NCI-H2029 treated with DMSO at 0.1 percent for 48 hours (cell line): ENCODE measurements at regions not wholly inside any gene's neighbourhood (a gene's known extent, or its start where the extent isn't known, plus 50 kb on each side); places are given as distances from the start of the nearest gene placed in this dataset.
"Not testable (repeated sequence)": the region's sequence is repeated elsewhere in the genome, so short reads cannot be mapped to it uniquely, and the experiment has no call there.

Experiments used
- DNase-seq: peaks from one replicate; lab custom pipeline; 2025; lab: John Stamatoyannopoulos, UW

DNA sequence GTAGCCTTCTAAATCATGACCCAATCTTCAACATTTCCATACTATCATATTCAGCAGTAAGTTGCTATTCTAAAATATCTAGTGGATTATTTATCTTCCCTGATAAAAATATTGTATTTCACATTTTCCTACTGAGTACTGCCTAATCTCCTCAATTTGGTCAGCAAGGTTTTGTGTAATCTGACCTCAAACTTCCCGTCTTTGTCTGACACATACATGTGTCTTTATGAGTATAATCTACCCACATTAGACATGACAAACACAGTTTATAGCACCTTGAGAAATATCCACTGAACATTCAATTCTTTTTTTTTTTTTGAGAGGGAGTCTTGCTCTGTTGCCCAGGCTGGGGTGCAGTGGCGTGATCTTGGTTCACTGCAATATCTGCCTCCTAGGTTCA lies 113.7 kb upstream of the LUZP2 start:
- no peak for DNase-seq

DNA sequence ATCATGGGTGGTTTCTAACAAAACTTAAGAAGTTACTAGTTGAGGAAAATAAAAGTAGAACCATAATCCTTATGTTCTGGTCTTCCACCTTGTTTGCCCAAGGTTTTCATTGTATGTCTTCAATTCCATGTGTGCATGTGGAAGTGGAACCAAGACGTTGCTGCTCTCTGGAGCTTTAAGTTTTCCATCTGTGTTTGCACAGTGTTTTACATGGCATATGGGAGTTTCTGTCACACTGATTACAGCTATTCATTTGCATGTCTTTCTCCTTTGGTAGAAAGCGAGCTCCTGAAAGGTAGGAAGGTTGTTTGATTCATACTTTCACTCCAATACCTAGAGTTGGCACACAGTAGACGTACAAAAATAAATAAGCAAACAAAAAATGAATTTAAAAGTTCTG lies 112.6 kb upstream of the LUZP2 start:
- no peak for DNase-seq

DNA sequence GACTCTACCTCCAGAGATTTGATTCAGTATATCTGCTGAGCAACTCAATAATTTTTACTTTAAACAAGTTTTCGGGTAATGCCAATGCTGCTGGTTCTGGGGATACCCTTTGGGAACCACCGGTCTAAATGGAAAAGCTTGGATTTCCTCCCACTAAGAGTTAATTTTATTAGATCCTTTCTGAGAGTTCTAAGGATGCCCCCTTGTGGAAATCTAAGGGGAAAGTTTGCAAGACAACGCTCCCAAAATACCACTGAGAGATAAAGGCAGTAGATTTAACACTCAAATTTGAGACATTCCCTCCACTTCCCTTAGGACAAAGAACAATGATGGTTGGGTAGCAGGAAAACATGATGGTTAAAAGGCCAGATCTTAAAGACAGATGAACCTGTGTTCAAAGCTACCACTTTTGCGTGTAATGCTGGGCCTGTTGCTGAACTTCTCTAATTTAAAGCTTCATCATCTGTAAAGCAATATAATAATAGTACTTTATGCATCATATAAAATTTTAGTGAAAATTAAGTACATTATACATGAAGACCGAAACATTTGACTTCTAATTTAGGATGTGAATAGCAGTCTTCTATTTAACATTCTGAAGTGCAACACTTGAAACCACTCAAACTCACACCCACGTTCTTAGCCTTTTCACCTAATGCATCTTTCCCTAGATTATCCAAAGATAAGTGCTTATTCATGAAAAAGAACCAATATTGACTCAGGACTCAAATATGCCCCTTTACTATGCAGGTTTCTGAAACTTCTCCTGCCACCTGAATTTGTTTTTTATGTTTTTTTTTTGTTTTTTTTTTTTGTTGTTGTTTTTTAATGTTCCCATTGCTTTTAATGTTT lies 110.1 kb upstream of the LUZP2 start:
- no peak for DNase-seq

DNA sequence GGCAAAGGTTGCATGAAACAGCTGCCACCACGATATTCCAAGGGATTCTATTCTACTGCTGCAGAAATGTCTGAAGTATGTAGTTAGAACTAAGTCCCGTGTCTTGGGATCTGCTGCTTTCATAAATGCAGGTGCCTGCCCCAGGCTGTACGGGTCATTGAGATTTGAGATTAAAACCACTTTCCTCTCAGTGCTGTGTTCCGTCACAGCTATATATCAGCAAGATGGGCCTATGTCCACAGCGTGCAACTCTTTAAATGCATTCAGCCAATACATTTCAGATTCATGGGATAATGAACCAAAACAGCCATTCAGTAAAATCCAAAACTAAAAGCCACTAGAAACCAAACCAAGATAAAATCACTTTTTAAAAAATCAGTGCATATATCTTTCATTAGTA lies 107.3 kb upstream of the LUZP2 start:
- no peak for DNase-seq

DNA sequence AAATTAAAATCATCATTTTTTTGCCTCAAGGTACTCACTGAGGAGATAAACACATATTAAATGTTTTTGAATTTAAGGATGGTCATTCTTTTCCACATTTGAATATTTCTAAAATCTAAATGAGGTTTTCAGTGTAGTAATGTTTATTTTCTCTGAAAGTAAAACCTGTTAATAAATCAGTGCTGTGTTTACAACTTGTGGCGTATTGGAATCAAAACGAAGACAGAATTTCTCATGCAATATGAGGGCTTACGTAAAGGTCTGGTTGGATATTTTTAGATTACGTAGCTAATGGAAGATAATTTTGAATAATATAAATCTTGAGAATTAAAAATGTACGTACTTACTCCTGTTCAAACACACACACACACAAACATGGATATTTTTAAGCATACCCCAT lies 106.8 kb upstream of the LUZP2 start:
- no peak for DNase-seq

DNA sequence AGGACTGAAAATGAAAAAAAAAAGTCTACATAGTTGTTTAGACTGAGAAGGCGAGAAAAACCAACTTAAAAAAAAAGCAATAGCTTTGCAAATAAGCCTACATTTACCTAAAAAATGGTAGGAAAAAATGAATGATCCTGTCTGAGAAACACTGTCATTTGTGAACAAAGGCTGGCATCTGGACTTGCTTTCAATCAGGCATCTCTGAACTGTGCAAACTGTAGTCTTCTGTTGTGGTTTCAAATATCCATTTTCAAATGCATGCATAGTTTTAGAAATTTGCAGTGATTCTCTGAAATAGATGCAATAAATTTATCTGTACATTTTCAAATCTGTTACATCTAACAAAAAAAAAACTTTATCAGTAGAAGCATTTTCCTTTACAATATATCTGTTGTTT lies 106.1 kb upstream of the LUZP2 start:
- DNase-seq: no peak

DNA sequence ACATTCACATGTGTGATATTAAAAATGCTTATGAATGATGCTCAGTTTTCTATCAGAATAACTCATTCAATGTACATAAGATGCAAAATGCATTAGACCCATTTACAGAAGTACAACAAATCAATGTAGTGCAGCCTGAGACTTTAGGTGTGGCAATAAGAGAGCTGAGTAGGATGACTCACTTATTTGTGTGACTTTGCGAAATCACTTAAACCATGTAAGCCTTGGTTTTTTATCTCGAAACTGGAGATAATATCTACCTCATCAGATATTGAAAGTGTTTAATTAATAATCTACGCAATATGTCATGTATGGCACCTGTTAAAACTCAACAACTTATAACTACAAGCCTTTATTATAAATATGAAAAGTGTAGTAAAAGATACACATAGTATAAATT lies 105.7 kb upstream of the LUZP2 start:
- DNase-seq: no peak

DNA sequence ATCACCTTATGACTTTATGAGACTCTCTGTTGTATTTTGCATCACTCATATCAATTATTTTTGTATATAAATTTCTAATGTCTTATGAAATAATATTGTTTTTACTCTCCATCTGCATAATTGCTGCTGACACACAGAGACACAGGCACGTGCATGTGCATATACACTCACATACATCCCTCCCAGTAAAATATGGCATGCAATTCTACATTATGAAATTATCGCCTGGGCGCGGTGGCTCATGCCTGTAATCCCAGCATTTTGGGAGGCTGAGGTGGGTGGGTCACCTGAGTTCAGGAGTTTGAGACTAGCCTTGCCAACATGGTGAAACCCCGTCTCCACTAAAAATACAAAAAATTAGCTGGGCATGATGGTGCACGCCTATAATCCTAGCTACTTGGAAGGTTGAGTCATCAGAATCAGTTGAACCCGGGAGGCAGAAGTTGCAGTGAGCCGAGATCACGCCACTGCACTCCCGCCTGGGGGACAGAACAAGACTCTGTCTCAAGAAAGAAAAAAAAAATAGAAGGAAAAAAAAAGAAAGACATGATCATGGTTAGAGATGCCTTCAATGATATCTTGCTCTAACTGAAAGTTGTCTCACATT lies 96.7 kb upstream of the LUZP2 start:
- no peak for DNase-seq

DNA sequence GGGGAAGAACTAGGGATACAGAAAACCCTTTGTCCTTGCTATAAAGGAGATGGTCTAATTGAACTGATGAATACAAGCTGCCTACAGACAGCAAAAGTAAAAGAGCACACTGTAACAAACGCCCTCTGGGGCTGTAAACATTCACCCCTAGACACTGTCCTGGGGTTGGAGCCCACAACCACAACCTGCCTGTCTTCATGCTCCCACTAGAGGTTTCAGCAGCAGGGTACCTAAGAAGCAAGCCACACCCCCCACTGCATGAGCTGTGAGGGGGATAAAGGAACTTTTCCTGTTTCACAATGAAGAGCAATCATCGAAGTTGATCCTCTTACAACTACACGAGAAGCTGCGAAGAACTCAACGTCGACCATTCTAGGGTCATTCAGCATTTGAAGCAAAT lies 90.5 kb upstream of the LUZP2 start:
- DNase-seq: no peak

DNA sequence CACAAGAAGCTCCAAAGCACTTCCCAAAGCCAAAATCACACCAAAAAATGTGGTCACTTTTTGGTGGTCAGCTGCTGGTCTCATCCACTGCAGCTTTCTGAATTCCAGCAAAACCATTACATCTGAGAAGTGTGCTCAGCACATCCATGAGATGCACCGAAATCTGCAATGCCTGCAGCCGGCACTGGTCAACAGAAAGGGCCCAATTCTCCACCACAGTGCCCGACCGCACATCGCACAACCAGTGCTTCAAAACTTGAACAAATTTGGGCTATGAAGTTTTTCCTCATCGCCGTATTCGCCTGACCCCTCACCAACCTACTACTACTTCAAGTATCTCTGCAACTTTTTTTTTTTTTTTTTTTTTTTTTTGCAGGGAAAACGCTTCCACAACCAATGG lies 89.9 kb upstream of the LUZP2 start:
- no peak for DNase-seq

DNA sequence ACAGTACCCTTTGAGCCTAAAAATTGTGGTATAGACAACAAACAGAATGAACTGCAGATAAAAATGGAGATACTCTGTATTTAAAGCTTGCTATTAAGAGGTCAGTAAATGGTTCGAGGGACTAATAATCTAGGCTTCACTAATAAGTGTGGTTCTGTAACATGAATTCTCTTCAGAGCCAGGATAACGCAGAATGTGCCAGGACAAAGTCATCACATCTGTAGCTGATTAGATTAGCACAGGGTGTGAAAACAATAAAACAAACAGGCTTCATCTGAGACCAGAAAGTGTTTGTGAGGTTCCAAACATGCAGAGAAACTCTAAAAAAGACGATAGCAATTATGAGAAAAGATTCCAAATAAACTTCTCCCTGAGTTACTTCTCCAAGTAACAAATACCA lies 89.1 kb upstream of the LUZP2 start:
- no peak for DNase-seq

DNA sequence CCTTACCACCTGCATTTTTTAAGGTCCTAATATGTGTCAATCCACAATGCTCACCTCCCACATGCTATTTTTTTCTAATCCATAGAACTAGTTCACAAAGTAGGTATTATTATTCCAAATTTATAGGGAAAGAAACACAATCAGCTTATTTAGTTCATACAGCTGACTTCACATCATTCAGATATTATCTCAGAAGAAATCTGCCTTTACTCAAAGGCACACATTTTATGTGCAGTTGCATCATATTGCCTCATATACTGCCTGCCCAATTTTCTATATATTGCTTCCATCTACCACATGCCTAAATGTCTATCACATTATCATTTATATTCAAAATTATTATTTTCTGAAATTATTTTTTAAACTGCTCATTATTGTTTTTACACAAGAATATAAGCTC lies 88.7 kb upstream of the LUZP2 start:
- DNase-seq: no peak

DNA sequence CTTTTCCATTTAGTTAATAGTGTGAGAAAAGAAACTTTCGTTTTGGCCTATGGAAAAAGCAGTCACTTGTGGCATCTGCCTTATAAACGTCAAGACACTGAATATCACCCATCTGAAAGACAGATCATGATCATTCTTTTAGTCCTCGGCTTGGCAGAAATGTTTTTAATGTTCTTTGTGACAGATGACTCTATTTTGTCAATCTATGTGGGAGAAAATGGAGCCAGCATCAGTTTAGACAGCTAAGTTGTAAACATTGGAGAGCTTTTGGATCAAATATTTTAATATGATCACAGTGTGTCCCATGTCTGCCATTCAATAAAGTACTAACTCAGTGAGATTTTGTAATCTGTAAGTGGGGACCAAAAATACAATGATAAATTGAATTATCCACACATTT lies 85.1 kb upstream of the LUZP2 start:
- no peak for DNase-seq

DNA sequence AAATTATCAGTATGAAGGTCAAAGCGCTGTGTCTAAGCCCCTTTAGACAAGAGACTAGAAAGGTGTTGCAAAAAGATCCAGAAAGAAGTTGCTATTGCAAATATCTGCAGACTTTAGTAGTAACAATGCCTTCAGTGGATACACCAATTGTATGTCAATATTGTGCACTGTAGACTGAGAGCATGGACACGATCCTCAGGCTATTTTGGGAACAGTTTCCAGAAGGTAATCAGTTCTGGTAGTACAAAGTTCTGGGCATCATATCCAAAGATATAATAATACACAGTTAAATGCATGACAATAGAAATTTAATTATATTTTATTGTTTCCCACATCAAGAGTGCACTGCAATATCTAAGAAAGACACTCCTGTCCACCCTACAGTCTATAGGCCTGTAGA lies 84.1 kb upstream of the LUZP2 start:
- no peak for DNase-seq

DNA sequence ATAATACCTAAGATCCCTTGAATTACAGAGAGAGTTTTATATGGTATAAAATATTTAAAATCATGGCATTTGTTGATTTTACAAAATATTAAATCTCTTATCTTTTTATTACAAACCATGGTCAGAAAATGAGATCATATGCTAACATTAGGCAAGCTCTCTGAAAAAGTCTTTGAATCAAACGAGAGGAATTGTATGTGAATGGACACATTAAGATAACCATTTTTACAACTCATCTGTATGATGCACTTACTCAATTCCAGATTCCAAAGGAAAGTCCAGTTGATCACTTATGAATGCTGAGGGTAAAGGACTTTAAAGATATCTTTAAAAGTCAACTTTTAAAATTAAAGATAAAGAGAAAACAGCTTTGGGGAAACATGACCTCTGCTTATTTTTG lies 83.5 kb upstream of the LUZP2 start:
- no peak for DNase-seq

DNA sequence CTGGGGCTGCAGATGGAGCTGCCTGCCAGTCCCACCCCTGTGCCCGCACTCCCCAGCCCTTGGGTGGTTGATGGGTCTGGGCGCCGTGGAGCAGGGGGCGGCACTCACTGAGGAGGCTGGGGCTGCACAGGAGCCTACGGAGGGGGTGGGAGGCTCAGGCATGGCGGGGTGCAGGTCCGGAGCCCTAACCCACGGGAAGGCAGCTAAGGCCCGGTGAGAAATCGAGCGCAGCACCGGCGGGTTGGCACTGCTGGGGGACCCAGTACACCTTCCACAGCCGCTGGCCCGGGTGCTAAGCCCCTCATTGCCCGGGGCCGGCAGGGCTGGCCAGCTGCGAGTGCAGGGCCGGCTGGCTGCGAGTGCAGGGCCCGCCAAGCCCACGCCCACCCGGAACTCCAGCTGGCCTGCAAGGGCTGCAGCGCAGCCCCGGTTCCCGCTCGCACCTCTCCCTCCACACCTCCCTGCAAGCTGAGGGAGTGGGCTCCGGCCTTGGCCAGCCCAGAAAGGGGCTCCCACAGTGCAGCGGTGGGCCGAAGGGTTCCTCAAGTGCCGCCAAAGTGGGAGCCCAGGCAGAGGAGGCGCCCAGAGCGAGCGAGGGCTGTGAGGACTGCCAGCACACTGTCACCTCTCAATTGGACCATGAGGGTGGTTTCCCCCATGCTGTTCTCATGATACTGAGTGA lies 80.8 kb upstream of the LUZP2 start:
- not testable (repeated sequence) for DNase-seq

DNA sequence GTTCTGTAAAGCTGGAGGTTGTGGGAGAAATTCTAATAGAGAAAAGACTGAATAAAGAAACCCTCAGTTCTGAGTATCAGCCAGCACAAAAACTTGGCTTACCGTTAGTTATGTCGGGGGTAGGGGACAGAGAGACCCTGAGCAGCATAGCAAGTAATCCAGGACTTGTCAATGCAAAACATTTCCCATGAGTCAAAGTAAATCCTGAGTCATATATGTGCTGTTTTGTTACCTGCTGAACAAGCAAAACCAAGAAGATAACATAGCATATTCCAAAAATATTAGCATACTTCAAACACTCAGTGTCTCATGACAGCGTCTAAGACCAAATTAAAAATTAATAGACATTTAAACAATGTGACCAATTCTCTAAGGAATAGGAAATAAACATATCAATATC lies 75.1 kb upstream of the LUZP2 start:
- no peak for DNase-seq

DNA sequence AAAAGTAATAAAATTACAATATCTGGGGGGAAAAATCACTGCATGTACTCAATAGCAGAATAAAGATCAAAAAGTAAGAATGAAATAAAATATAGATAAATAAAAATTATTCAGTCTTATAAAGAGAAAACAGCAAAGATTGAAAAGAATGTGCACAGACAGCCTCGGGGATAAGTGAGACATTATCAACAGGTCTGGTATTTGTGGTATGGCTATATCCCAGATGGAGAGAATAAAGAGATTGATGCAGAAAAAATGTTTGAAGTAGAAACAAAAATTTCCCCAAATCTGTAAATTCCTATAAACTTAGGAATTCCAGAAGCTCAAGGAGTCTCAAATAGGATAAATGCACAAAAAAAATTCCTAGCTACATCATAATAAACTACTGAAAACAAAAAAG lies 74.5 kb upstream of the LUZP2 start:
- no peak for DNase-seq

DNA sequence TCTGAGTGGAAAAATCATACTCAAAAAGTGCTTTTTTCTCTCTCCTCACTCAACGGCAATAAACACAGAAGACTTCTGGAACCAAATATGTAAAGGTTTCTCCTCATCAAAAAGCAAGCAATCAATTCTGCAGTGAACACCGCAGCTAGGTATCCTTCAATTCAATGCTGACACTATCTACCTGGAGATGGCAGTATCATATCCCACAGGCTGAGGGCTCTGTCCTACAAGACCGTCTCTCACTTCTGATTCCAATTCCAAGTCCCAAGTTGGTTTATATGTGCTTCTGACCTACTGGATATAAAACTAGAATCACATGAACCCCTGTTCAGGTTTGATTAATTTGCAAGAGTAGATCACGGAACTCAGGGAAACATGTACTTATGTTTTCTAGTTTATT lies 59.7 kb upstream of the LUZP2 start:
- DNase-seq: no peak
